Retinal pigment epithelial cell (primary cell): ENCODE measurements at regions not wholly inside any gene's neighbourhood (a gene's known extent, or its start where the extent isn't known, plus 50 kb on each side); places are given as distances from the start of the nearest gene placed in this dataset.

Source experiments
- DNase-seq: peaks from one replicate; pipeline ENCODE4 v3.0.0-alpha.2; 2010; ENCODE audit warnings: low read depth
- H3K4me3 ChIP-seq: 2 replicates; pipeline ENCODE4 v1.5.1; 2011; ENCODE audit warnings: mild to moderate bottlenecking, low read length, control low read depth, moderate library complexity
- TF ChIP-seq, protein P1 (sequence below): conservative IDR thresholded peaks from 2 replicates; pipeline ENCODE4 v1.5.1; 2011; ENCODE audit warnings: low read depth, low read length, control low read depth, inconsistent platforms

GRCh38 chr6:164099269-164099865, 684.8 kb downstream of the QKI start:
- TF ChIP-seq, protein P1, sequence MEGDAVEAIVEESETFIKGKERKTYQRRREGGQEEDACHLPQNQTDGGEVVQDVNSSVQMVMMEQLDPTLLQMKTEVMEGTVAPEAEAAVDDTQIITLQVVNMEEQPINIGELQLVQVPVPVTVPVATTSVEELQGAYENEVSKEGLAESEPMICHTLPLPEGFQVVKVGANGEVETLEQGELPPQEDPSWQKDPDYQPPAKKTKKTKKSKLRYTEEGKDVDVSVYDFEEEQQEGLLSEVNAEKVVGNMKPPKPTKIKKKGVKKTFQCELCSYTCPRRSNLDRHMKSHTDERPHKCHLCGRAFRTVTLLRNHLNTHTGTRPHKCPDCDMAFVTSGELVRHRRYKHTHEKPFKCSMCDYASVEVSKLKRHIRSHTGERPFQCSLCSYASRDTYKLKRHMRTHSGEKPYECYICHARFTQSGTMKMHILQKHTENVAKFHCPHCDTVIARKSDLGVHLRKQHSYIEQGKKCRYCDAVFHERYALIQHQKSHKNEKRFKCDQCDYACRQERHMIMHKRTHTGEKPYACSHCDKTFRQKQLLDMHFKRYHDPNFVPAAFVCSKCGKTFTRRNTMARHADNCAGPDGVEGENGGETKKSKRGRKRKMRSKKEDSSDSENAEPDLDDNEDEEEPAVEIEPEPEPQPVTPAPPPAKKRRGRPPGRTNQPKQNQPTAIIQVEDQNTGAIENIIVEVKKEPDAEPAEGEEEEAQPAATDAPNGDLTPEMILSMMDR: no peak
- no peak for DNase-seq
- H3K4me3 ChIP-seq: no peak overlapping the region

DNA sequence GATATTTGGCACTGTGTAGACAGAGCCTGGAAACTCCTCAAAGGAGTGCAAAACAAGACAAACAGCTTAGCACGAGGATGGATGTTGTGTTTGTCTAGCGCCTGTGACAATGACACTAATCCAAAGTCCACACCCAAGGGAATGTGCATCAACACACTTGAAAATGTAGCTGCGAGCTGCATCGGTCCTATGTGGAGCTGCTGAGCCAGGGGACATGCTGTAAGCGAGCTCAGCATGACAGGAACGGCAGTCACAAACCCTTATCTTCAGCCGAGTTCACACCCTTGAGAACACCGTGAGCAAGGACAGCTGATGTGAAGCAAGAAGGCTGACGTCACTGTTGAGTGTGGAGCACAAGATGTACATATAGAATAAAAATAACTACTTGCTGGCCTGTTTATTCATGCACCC, 684.3 kb downstream of the QKI start:
- H3K4me3 ChIP-seq: no peak overlapping the region
- TF ChIP-seq, protein P1: no peak
- no peak for DNase-seq

- TF ChIP-seq, protein P1: no peak
- H3K4me3 ChIP-seq: no peak overlapping the region
- peak; percentile 57 for DNase-seq
Measured at GRCh38 chr6:164097551-164098398, 683.3 kb downstream of the QKI start.

DNA sequence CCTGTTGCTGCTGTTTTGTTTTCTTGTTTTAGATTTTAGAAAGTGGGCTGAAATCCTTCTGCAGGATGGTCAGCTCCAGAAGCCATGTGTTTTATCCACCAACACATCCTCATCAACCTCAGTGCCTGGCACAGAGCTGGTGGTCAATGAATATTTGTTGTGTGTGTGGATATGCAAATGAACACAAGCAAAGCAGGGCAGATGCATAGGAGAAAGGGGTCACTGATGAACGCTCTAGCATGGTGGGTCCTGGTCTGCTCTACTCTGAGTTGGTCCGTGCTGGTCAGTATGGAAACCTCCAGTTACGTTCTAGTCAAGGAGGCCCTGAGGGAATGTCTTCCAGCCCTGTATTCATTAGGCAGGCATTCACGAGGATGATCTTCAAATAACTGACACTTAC, 682.5 kb downstream of the QKI start:
- DNase-seq: no peak
- no peak overlapping the region for H3K4me3 ChIP-seq
- TF ChIP-seq, protein P1: no peak

DNA sequence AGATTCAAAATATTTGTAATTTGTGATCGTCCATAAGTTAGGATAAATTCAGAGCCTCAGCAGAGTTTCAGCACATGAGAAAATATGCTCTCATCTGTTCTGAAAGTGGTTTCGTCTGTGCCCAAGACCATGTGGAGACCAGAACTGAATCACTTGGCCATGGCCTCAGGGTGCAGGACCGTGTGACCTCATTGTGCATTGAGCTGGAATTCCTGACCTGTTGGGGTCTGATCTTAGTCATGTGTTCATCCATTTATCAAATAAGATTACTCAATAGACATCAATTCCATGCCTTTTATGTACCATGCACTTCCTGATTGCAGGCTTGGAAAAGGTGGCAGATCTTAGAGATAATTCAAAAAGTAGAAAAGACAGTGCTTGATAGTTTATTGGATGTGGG, 680.5 kb downstream of the QKI start:
- TF ChIP-seq, protein P1: no peak

GRCh38 chr6:164087870-164088269, 673.4 kb downstream of the QKI start:
- DNase-seq: no peak
- TF ChIP-seq, protein P1: no peak
- no peak overlapping the region for H3K4me3 ChIP-seq

More for the DNA sequence above, 680.5 kb downstream of the QKI start:
- H3K4me3 ChIP-seq: no peak overlapping the region
- no peak for DNase-seq

DNA sequence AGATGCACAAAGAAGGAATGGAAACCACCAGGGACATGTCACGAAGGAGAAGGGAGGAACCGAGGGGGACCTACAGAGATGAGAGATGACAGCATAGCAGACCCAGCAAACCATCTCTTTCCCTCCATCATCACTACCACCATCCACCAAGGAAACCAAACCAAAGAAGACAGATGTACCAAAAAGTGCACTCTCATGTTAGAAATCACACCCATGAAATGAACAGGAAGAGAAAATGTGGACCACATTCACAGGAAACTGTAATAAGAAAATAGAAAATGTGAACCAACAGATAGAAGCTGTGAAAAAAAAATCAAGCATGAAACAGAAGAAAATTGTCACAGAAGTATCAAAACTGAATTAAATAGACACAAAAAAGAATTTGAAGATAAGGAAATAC, 672.7 kb downstream of the QKI start:
- H3K4me3 ChIP-seq: no peak overlapping the region
- DNase-seq: no peak
- TF ChIP-seq, protein P1: no peak
